ENCODE measurements at regions not wholly inside any gene's neighbourhood (a gene's known extent, or its start where the extent isn't known, plus 50 kb on each side); places are given as distances from the start of the nearest gene placed in this dataset.

DNA sequence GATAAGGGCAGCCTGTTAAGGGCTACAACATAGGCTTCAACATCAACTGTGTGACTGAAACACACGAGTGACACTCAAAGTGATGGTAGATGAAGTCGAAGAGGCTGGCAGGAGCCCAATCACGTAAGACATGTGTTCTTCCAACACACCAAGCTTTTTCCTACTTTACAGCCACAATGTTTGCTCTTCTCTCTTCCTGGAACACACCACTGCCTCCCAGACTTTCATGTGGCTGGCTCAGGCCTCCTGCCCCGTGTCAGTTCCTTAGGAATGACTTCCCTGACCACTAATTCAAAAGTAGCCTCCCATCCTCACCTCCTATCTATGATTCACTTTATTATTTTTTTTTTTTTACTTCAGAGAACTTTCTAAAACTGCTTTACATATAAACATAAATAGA, 209.2 kb downstream of the GPAM start:
- DNase-seq = no peak
- 47 to 63% (median 54%) methylated on average over 4 of the region's 4 CpGs for WGBS, 3 donors
- no peak for TF ChIP-seq CTCF (IDR thresholded peaks at IDR 0.05)
- Histone ChIP-seq H3K27me3 (ENCODE audit: insufficient read depth in 3 of 3, low read length in 2 of 3) (no peaks in the 10 kb centered on the region), H3K4me1 (no peaks in the 10 kb centered on the region), H3K9me3 (no peaks in the 10 kb centered on the region), H3K36me3 (ENCODE audit: insufficient read depth in 1 of 2, low read depth in 1 of 2) (no peaks in the 10 kb centered on the region), H3K4me3 (no peak overlapping the region), H3K27ac (no peak overlapping the region)
- no peak for ATAC-seq
- intact Hi-C loops (cut with DNase I) = no loop called here

GRCh38 chr10:111976557-111976956, 207.0 kb downstream of the GPAM start:
- DNase-seq = no peak

GRCh38 chr10:111984057-111984456, 199.5 kb downstream of the GPAM start:
- WGBS, 3 donors = 50 to 77% (median 61%) methylated on average over 6 of the region's 6 CpGs
- Histone ChIP-seq H3K4me1 (no peaks in the 10 kb centered on the region), H3K27ac (no peak overlapping the region), H3K27me3 (ENCODE audit: insufficient read depth in 3 of 3, low read length in 2 of 3) (peaks cover 0 to 3% (median 0%) of the 10 kb centered on the region in 3 donors), H3K36me3 (ENCODE audit: insufficient read depth in 1 of 2, low read depth in 1 of 2) (no peaks in the 10 kb centered on the region), H3K4me3 (no peak overlapping the region), H3K9me3 (no peaks in the 10 kb centered on the region)
- no peak for TF ChIP-seq CTCF (IDR thresholded peaks at IDR 0.05)
- ATAC-seq (no peak), DNase-seq (no peak)
- intact Hi-C loops (cut with DNase I) = no loop called here

More at GRCh38 chr10:111976557-111976956, 207.0 kb downstream of the GPAM start:
- Histone ChIP-seq H3K27ac (no peak overlapping the region), H3K9me3 (no peaks in the 10 kb centered on the region), H3K4me3 (no peak overlapping the region), H3K27me3 (ENCODE audit: insufficient read depth in 3 of 3, low read length in 2 of 3) (no peaks in the 10 kb centered on the region), H3K4me1 (no peaks in the 10 kb centered on the region), H3K36me3 (ENCODE audit: insufficient read depth in 1 of 2, low read depth in 1 of 2) (no peaks in the 10 kb centered on the region)
- intact Hi-C loops (cut with DNase I) = no loop called here
- no peak for TF ChIP-seq CTCF (IDR thresholded peaks at IDR 0.05)
- 60 to 70% (median 68%) methylated on average over 2 of the region's 2 CpGs for WGBS, 3 donors
- ATAC-seq = no peak

GRCh38 chr10:111986079-111986478, 197.5 kb downstream of the GPAM start:
- Histone ChIP-seq H3K36me3 (ENCODE audit: insufficient read depth in 1 of 2, low read depth in 1 of 2) (no peaks in the 10 kb centered on the region), H3K4me3 (no peak overlapping the region), H3K27ac (no peak overlapping the region), H3K4me1 (no peaks in the 10 kb centered on the region), H3K9me3 (no peaks in the 10 kb centered on the region), H3K27me3 (ENCODE audit: insufficient read depth in 3 of 3, low read length in 2 of 3) (peaks cover 0 to 3% (median 2%) of the 10 kb centered on the region in 3 donors)
- DNase-seq (no peak), ATAC-seq (peak in 2 of 4 donors; percentile 55 to 74)
- intact Hi-C loops (cut with DNase I) = no loop called here
- no peak for TF ChIP-seq CTCF (IDR thresholded peaks at IDR 0.05)

GRCh38 chr10:111988646-111989045, 194.9 kb downstream of the GPAM start:
- peaks cover 0 to 3% (median 2%) of the 10 kb centered on the region in 3 donors for H3K27me3 ChIP-seq (ENCODE audit: insufficient read depth in 3 of 3, low read length in 2 of 3)
- H3K9me3 ChIP-seq = no peaks in the 10 kb centered on the region
- no peak for DNase-seq
- no peak overlapping the region for H3K4me3 ChIP-seq
- no peak overlapping the region for H3K27ac ChIP-seq
- no peaks in the 10 kb centered on the region for H3K4me1 ChIP-seq
- ATAC-seq = no peak
- TF ChIP-seq CTCF (IDR thresholded peaks at IDR 0.05) = no peak
- intact Hi-C loops (cut with DNase I) = no loop called here
- 60 to 67% (median 64%) methylated on average over 14 of the region's 14 CpGs for WGBS, 3 donors
- no peaks in the 10 kb centered on the region for H3K36me3 ChIP-seq (ENCODE audit: insufficient read depth in 1 of 2, low read depth in 1 of 2)
